ENCODE measurements at regions not wholly inside any gene's neighbourhood (a gene's known extent, or its start where the extent isn't known, plus 50 kb on each side); places are given as distances from the start of the nearest gene placed in this dataset.

DNA sequence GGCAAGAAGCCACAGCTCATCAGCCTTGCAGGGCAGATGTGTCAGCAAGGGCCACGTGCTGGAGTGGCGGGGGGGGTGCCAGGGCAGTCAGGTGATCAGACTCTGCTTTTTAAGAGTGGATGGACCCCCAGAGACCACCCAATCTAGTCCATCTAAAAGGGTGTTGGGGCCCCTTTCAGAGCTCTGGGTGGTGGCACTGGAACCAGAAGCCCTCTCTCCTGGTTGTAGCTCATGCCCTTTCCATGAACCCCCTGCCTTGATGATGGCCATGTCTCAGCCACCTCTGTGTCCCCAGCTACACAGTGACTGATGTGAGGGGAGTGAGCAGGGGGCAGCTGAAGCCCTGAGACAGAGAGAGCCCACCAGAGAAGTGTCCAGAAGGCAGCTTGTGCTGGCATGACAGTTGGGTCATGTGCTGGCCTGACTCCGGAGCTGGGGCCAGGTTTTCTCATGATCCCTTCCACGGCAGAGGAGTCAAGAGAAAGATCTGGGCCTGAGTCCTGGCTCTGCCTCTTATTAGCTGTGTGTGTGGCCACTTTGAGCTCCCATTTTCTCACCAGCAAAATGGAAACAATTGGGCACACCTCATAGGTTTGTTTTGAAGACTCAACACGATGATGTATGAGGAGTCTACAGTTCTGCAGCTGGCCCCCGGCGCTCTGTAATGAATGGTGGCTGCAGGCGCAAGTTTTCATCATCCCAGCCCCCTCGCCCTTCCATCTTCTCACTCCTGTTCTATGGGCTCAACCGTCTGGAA lies 195.7 kb downstream of the ZFP36L2 start:
- DNase-seq, result no peak

DNA sequence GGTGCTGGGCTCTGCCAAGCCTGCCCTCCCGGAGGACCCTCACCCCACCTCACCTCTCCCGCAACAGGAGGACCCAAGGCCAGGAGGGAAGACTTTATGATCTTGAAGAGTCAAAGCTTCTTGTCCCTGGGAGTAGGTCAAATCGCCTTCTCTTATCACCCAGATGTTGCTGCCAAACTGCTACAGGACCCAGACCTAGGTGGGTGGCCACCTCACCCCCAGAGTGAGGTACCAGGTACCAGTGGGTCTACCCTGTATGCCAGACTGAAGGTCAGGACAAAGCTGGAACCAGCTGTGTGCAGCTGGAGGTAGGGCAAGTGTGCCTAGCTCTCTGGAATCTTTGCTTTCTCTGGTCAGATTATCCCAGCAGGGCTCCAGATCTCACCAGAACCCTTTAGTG lies 197.2 kb downstream of the ZFP36L2 start:
- DNase-seq, result no peak

DNA sequence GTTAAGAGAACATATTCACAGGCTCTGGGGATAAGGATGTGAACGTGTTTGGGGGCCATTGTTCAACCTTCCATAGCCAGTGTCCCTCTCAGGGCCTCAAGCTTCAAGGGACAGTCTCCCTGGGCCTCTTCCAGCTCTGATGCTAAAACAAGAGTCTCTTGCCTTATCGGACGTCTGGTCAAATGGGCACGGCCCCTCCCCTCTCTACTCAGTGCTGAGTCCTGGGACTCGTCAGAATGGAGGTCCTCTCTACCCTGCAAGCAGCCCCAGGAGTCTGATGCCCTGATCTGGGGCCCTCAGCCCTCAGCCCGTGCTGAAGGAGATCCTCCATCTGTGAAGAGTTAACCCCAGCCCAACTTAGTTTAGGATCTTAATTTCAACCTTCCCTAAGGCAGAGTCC lies 198.2 kb downstream of the ZFP36L2 start:
- no peak for DNase-seq

DNA sequence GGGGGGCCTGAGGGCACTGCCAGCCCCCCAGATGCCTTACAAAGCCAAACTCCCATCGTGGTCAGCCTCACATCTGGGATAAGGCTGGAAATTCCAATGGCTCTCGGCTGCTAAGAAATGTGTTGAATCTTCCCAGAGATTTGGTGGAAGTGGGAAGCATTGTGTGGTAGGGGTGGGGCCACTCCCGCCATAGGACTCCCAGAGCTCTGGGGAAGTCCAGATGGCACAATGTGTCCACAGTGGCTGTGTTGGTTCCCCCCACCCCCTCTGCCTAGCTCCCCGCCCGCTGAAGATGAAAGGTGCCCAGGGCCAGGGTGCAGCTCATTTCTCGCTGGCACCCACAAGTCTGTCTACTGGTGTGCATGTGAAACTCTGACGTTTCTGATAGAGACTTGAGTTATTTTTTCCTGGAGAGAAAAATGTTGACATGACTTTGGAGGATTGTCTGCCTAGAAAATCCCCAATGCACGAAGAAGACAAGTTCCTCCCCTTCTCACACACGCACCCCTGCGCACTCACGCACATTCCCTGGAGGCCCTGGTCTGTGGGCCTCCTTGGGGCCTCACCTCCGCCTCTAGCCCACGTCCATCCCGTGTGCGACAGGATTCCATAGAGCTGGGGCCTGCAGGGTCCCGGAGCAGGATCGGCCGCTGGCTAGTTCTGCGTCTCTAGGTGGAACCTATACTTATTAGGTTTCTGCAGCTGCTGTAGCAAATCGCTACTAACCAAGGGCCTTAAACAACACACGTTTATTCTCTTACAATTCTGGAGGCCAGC lies 199.1 kb downstream of the ZFP36L2 start:
- DNase-seq, result no peak

DNA sequence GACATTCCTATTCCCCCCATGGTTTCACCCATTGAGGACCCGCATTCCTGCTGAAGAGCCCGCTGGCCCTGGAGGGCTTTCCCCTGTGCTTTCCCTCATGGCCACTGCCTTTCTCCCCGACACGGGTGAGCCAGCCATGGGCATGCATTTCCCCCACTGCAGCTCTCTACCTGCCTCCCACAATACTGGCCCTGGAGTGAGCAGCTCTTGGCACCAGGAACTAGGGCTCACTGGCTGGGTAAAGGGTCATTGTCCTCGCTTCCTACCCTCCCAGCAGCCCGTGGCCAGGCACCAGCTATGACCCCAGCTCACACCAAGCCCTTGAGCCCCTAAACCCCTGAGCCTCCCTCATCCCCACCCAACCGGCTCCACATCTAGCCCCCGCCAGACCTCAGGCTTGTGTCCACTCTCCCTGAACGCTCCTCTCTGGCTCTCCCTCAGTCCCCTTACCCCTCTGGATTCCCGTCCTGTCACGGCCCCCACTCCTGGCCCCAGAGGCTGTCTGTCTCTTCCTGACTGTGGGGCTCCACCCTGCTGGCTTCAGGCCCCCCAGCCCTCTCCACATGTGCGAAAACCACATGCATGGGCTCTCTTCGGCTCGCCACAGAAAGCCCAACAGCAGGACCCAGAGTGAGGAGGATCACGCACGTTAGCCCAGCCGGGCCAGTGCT lies 199.8 kb downstream of the ZFP36L2 start:
- DNase-seq, result no peak

DNA sequence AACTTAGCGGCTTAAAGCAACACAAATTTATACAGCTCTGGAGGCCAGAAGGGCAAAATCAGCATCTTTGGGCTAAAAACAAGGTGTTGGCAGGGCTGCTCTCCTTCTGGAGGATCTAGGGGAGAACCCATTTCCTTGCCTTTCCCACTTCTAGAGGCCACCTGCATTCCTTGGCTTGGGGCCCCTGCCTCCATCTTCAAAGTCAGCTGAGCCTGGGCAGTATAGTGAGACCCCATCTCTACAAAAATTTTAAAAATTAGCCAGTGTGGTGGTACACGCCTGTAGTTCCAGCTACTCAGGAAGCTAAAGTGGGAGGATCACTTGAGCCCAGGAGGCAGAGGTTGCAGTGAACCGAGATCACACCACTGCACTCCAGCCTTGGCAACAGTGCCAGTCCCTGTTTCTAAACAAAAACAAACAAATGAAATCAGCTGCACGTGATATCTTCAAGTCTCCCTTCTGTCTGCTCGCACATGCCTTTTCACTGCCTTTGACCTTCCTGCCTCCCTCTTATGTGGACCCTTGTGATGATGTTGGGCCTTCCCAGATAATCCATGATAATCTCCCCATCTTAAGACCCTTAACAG lies 200.6 kb downstream of the ZFP36L2 start:
- DNase-seq, result no peak

DNA sequence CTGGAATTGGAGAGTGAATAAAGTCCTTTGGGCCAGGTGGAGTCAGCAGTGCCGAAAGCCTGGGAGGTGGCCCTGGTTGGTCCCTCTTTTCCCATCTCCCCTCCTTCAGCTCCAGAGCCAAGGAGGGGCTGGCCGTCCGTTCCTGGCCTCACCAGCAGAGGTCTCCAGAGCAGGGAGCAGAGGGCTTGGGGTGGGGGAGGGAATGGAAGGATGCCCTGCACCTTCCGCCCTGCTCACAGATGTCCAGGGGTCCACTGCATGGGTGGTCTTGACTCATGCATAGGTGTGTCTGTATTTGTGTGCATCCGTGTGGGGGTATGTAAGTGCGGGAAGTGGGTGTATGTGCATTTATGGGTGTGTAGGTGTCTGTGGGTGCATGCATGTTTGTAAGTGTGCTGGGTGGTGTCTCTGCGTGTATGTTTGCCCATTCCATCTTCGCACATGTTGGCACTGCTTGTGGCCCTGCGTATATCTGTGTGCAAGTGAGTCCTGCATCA lies 201.8 kb downstream of the ZFP36L2 start:
- DNase-seq, result no peak

DNA sequence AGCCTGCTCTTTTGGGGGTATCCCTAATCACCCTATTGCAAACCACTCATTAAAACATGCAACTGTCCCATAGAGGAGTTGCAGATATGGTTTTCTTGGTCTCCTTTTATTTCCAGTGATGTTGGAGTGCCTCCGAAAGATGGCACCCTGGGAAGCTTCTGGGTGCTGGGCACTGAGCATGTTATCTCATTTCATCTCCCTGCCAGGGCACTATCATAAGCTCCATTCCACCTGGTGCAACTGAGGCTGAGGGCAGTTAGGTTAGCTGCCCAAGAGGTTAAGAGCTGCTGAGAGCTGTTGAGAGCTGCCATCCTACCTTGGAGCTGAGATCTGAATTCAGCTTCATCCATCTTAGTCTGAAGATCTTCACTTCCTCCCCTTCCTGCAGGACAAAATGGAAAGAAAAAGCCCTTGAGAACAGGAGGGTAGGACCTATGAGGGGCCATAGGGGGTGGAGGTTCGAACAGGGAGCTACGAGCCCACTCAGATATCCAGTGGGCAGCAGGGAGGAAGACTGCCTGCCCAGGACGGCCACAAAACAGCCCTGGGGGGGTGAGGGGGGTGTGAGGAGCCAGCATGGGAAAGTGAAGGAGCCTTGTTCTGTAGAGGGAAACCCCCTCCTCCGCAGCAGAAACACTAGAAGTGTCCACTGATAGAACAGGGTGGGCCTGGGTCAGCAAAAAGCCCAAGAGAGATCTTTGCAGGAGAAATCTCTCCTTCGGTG lies 202.5 kb downstream of the ZFP36L2 start:
- DNase-seq, result no peak

DNA sequence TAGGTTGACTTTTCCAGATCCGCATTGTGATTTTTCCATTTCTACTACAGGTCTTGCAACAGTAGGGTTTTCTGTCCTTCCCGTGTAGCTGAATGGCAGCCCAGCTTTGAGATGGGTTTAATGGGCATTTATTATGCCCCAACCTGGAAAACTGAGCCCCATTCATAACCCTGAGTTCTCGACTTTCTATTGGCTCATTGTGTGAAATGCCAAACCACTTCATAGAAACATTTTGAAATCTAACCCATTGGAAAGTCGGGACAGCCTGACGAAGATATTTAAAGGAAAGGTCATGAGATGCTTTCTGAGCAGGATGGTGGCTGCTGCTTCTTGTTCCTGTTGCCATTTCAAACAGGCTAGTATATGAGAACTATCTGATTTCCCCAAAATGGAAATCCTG lies 203.5 kb downstream of the ZFP36L2 start:
- no peak for DNase-seq

DNA sequence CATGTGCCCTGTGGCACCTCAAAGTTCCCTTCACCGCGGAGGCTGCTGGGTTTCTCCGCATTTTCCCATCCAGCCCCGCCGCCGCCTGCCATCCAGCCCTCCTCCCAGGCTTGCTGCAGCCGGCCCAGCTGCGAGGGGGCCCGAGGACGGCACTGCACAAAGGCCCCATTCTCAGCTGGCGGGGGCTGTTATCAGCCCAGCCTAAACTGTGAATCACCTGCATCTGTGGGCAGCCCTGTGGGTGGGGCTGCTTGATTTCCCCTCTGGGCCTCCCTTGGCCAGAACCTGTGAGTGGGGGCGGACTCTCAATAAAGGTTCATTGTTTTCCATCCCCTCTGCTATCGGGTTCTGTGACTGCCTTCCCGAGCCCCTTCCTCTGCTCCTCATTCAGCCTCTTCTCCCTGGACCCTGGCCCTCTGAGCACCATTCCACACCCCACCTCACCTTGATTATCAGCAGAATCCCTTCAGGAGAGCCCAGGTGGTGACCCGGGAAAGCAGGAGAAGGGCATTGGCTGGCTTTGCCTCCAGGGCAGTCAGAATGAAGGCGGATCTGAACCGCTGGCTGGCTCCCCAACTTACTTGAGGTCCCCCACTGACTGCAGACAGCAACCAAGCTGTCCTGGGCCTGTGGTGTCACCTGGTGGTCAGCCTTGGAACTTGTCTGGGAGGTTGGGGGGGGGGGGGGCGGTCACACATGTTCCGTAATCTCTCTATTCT lies 204.5 kb downstream of the ZFP36L2 start:
- no peak for DNase-seq

DNA sequence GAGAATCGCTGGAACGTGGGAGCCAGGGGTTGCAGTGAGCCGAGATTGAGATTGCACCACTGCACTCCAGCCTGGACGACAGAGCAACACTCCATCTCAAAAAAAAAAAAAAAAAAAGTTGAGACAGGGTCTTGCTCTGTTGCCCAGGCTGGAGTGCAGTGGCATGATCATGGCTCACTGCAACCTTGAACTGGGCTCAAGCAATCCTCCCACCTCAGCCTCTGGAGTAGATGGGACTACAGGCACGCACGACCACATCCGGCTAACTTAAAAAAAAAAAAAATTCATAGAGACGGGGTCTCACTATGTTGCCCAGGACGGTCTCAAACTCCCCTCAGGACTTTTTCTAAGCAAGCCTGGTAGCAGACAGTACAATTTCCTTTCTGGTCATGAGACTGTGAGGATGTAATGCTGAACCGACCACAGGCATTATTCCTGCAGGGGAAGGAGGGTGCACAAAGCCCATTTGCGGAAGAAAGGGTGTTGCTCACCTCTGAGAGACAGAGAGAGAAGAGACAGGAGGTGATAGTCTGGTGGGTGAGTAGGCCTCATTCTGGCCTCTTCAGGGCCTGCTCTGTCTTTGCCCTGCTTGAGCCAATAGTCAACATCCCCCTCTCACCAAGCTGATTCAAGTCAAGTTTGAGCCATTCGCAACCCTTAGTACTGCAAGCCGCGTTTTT lies 205.3 kb downstream of the ZFP36L2 start:
- DNase-seq, result no peak

DNA sequence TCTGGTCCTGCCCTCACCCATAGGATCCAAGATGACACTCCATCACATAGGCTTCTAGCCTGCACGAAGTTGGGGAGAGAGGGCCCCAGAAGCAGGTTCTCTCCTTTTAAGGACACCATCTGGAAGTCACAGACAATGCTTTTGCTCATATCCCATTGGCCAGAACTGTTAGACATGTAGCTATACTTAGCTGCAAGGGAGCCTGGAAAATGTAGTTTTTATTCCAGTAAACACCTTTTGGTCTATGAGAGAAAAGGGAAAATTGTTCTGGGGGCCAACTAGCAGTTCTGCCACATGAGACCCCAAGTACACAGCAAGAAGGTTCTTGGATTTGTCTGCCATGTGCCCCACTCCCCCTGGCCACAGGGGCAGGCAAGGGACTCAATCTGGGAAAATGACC lies 206.1 kb downstream of the ZFP36L2 start:
- DNase-seq, result no peak

DNA sequence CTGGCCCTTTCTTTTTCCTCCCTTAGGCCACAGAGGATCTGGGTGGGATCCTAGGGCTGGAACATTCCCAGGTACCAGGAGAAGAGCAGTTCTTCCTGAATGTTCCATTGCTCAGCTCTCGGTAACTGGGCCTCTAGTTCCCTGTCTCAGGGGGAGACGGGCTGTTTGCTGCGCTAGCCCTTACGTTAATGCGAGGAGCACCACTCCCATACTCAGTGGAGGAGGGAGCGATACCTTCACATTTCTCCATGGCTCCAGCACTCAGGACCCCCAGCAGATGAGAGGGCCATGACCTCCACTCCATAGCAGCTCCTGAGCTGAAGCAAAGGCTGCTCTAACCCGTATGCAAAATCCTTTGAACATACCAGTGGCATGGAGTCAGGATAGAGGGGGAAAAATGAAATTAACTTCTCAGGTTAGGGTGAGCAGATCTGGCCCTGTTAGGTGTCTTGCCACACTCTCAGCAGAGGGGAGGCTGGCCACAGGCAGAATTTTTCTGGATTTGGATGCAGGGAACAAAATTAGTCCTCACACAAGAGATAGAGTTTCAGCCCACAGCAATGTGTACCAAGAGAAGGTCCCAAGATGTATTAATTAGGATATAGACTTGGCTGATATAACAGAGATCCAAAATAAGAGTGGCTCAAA lies 206.7 kb downstream of the ZFP36L2 start:
- no peak for DNase-seq

DNA sequence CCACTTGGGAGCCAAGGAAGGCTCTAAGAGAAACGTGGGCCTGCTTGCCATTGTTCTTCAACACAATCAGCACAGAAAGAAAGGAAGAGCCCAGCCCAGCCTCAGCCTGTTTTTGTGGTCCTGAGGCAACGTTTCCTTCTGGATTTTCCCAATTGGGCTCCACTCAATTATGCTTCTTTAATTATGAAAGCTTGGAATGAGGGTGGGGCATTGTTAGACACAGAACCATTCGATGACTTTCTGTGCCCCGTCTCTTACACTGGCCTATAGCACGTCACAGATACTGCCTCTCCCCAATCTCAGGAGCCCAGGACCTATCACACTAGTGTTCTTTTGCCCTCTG lies 207.4 kb downstream of the ZFP36L2 start:
- no peak for DNase-seq

DNA sequence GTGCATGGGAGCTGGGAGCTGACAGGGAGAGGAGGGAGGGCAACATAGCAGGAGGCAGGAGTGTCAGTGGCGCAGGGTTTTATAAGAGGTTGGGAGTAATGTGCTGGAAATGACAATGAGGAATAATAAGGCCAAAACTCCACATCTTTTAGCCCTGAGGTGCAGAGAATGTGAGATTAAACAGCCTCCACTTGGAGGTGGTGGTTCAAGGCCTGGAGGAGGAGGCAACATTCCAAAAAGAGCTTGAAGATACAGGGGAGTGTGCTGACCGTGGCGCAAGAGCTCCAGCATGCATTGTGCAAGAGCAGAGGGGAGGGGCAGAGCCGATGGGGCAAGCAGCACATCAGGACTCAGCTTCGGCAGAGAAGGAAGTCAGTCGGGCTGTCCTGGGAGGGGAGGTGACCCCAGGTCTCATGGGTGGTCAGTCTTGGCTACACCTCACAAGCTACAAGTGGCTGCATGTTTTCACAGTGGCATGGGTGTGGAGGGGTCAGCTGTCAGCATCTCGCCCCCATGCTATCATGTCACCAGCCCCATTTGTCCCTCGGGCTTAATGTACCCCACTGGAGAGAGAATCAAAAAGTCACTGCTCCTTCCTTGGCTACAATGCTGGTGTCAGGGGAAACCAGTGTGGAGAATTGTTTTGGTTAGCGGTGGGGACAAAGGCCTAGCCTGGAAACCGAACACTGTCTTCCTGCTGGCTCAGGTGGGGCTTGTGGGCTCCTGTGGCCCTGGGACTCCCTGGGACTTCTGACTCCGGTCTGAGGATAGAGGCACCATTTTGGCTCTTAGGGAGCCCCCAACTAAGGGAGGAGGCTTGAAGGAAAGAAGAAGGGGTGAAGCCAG lies 208.0 kb downstream of the ZFP36L2 start:
- no peak for DNase-seq

DNA sequence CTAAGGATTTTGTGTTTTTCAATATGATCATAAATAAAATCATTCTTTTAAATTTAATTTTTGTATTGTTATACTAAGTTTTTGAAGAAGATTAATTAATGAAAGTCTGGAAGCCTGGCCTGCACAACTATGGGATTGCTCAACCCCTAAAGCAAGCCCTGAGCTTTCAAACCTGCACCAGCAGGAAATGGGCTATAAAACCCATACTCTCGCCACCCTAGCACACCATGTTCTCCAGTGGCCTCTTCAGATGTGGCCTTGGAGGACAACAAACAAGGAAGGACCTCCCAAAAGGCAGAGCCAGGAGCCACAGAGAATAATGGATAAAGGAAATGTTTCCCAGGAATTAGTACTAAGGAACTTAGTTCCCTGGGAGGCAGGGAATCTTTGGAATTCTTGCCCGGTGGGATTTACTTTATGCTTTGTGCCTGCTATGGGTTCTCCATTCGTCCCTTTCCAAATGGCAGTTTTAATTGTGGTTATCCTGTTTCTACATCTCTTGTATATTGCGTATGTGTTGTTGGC lies 212.5 kb downstream of the ZFP36L2 start:
- no peak for DNase-seq

DNA sequence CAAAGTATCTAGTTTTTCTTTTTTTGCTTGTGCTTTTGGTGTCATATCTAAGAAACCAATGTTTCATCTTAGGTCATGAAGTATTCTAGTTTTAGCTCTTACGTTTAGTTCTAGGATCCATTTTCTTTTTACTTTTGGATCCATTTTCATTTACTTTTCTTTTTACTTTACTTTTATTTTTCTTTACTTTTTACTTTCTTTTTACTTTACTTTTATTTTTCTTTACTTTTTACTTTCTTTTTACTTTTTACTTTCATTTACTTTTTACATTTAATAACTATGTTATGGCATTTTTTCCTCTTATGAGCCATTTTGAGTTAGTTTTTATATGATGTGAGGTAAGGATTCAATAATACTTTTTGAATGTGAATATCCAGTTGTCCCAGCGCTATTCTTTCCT lies 213.4 kb downstream of the ZFP36L2 start:
- DNase-seq, result no peak

DNA sequence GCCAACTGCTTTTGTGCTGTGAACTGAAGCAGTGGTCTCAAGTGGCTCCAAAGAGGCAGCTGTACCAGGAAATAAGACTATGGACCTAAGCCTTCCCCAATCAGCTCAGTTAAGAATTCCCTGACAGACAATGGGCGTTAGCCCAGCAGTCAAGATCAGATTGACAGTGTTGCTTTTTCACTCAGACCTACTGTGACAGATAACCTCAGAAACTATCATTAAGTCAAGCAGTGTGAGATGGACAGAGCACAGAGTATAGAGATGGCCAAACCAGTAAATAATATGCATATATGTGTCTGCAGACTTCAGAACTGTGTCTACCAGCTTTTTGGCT lies 215.3 kb downstream of the ZFP36L2 start:
- DNase-seq, result no peak

DNA sequence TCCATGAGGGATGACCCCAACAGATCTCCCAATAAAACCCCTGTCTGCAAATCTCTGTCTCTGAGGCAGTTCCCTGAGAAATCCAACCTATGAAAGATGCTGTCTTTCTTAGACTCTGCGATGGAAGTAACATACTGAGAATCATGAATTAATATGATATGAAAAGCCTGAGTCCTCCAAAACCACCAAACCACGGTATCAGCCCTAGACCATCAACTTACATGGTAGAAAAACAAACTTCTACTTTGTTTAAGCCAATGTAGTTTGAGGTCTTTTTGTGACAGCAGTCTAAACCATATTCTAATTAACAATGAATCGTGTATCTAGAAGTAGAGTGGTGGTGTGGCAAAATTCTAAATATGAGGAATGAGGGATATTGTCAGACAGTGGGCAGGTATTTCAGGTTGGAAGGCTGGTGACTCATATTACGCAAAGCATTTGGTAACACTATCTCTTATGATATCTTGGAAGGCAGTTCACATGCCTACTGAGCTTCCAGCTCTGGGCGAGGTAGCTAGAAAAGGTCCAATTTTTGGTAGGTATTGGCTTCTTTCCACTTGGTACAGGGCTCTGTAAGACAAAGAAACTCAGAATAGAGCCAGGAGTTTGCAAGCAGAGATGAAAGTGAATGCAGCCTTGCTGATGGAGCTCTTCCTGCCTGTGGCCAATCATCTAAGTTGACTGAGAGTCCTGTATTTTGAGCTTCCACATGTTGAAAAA lies 215.8 kb downstream of the ZFP36L2 start:
- no peak for DNase-seq

Measured in NCI-H1092 (cell line).